ENCODE measurements at regions not wholly inside any gene's neighbourhood (a gene's known extent, or its start where the extent isn't known, plus 50 kb on each side); places are given as distances from the start of the nearest gene placed in this dataset.

DNA sequence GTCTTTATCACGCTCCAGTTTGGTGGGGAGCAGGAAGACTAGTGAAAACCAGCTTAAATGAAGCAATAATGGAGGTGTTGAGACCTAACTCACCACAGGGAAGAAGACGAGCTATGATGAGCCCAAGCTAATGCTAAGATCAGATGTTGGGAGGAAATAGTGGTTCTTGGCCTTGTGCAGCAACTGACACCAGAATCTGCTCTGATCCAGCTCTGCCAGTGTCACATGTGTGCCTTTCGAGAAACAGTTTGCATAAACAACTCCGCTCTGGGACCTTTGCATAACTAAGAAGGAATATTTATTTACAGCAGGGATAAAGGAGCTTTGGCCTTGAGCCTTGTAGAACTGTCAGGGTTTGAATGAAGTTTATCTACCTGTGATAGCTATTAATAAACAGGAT, 369.4 kb upstream of the CCDC196 start:
- Mint-ChIP-seq H3K4me1 (ENCODE audit: unreplicated experiment) (no peaks in the 10 kb centered on the region), H3K4me3 (no peak overlapping the region), H3K27me3 (no peaks in the 10 kb centered on the region), H3K36me3 (no peaks in the 10 kb centered on the region), H3K27ac (no peak overlapping the region), H3K9me3 (peaks cover 12% of the 10 kb centered on the region)
- no peak for DNase-seq (ENCODE audit: extremely low spot score, unreplicated experiment)
- TF ChIP-seq CTCF (conservative IDR thresholded peaks at IDR 0.05) = no peak

DNA sequence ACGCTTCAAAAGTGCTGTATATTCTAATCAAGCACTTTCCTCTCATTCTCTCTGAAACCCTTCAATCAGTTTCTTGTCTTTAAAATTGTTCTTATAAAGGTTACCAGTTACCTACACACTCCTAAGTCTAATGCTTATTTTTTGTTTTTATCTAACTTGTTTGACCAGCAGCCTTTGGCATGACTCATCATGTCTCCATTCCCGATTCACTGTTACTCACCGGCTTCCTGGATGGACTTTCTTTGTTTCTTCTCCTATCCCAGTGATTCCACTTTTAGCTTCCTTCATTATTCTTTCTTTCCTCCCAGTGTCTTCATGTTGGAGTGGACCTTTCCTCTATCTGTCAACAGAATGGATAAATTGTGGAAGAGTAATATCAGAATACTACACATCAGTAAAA, 368.6 kb upstream of the CCDC196 start:
- Mint-ChIP-seq H3K4me1 (ENCODE audit: unreplicated experiment) (no peaks in the 10 kb centered on the region), H3K36me3 (no peaks in the 10 kb centered on the region), H3K9me3 (peaks cover 12% of the 10 kb centered on the region), H3K27me3 (no peaks in the 10 kb centered on the region), H3K4me3 (peak overlapping the region; percentile 34), H3K27ac (peak overlapping the region; percentile 69)
- TF ChIP-seq CTCF (conservative IDR thresholded peaks at IDR 0.05) = no peak
- no peak for DNase-seq (ENCODE audit: extremely low spot score, unreplicated experiment)

GRCh38 chr14:66119606-66120231, 366.5 kb upstream of the CCDC196 start:
- Mint-ChIP-seq H3K27ac (no peak overlapping the region), H3K36me3 (no peaks in the 10 kb centered on the region), H3K4me1 (ENCODE audit: unreplicated experiment) (no peaks in the 10 kb centered on the region), H3K4me3 (no peak overlapping the region), H3K27me3 (peaks cover 7% of the 10 kb centered on the region), H3K9me3 (peaks cover 12% of the 10 kb centered on the region)
- no peak for TF ChIP-seq CTCF (conservative IDR thresholded peaks at IDR 0.05)
- DNase-seq (ENCODE audit: extremely low spot score, unreplicated experiment) = no peak

DNA sequence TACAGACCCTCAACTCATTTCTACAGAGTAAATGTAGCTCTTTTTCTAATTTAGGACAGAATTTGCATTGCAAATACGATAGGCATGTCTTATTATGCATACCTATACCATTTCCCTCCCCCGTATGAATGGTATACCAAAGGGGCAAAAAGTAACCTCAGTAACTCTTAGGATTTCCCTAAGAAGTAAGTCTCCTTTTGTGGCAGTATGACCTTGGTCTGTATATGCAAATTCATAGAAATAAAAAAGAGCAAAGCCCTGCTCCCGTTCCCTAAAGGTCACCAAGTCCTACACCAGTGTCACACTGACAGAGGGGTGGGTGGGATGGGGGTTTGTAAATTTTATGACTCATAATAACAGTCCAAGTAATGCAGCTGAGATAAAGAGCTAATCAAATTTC, 365.8 kb upstream of the CCDC196 start:
- Mint-ChIP-seq H3K27ac (no peak overlapping the region), H3K4me3 (no peak overlapping the region), H3K36me3 (no peaks in the 10 kb centered on the region), H3K9me3 (peaks cover 16% of the 10 kb centered on the region), H3K4me1 (ENCODE audit: unreplicated experiment) (no peaks in the 10 kb centered on the region), H3K27me3 (peaks cover 10% of the 10 kb centered on the region)
- TF ChIP-seq CTCF (conservative IDR thresholded peaks at IDR 0.05) = no peak
- DNase-seq (ENCODE audit: extremely low spot score, unreplicated experiment) = no peak

- Mint-ChIP-seq H3K27me3 (peaks cover 10% of the 10 kb centered on the region), H3K27ac (no peak overlapping the region), H3K4me3 (no peak overlapping the region), H3K9me3 (peaks cover 16% of the 10 kb centered on the region), H3K36me3 (no peaks in the 10 kb centered on the region), H3K4me1 (ENCODE audit: unreplicated experiment) (no peaks in the 10 kb centered on the region)
- no peak for DNase-seq (ENCODE audit: extremely low spot score, unreplicated experiment)
- TF ChIP-seq CTCF (conservative IDR thresholded peaks at IDR 0.05) = no peak
Measured at GRCh38 chr14:66121859-66122258, 364.3 kb upstream of the CCDC196 start.

DNA sequence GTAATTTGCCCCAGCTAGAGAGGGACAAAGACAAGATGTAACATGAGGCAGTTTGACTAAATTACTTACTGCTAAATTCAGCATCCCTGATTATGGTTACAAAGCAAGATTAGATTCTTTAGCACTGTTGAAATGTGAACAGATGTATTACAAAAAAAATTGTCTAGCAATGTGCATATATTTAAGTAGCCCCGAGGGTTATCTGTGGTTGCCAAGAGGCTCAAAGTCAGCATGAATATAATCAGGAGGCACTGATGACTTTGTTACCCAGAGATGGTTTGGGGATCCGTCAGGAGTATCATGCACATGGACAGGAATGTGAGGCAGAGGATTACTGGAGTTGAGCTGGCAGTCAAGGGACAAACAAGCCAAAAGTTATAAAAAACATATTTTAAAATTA, 356.9 kb upstream of the CCDC196 start:
- Mint-ChIP-seq H3K4me1 (ENCODE audit: unreplicated experiment) (no peaks in the 10 kb centered on the region), H3K9me3 (peaks cover 4% of the 10 kb centered on the region), H3K27ac (no peak overlapping the region), H3K36me3 (no peaks in the 10 kb centered on the region), H3K27me3 (peaks cover 7% of the 10 kb centered on the region), H3K4me3 (no peak overlapping the region)
- no peak for DNase-seq (ENCODE audit: extremely low spot score, unreplicated experiment)
- TF ChIP-seq CTCF (conservative IDR thresholded peaks at IDR 0.05) = no peak
